Globus pallidus (tissue), 1 donor: ENCODE measurements at regions not wholly inside any gene's neighbourhood (a gene's known extent, or its start where the extent isn't known, plus 50 kb on each side); places are given as distances from the start of the nearest gene placed in this dataset.

Experiments
- DNase-seq: peaks from one replicate; pipeline ENCODE4 v3.0.0-alpha.2; 2015; ENCODE audit warnings: low spot score

- DNase-seq, result no peak
Observed at GRCh38 chr9:1201901-1202300, 151.7 kb downstream of the DMRT2 start.

- no peak for DNase-seq
Observed at GRCh38 chr9:1202512-1203280, 152.5 kb downstream of the DMRT2 start.

GRCh38 chr9:1207686-1208085 lies 157.5 kb downstream of the DMRT2 start:
- DNase-seq, result no peak

GRCh38 chr9:1208157-1208556 lies 158.0 kb downstream of the DMRT2 start:
- no peak for DNase-seq

GRCh38 chr9:1210954-1211353 lies 160.8 kb downstream of the DMRT2 start:
- DNase-seq, result no peak

- DNase-seq, result no peak
Observed at GRCh38 chr9:1216532-1216931, 166.4 kb downstream of the DMRT2 start.

- no peak for DNase-seq
Observed at GRCh38 chr9:1217076-1217475, 166.9 kb downstream of the DMRT2 start.

- DNase-seq, result no peak
Observed at GRCh38 chr9:1219284-1219683, 169.1 kb downstream of the DMRT2 start.

- DNase-seq, result no peak
Observed at GRCh38 chr9:1221298-1221697, 171.1 kb downstream of the DMRT2 start.

- DNase-seq, result no peak
Observed at GRCh38 chr9:1222511-1222910, 172.4 kb downstream of the DMRT2 start.

- DNase-seq, result no peak
Observed at GRCh38 chr9:1231998-1232919, 182.1 kb downstream of the DMRT2 start.

- no peak for DNase-seq
Observed at GRCh38 chr9:1233568-1233967, 183.4 kb downstream of the DMRT2 start.

GRCh38 chr9:1235650-1236049 lies 185.5 kb downstream of the DMRT2 start:
- DNase-seq, result no peak

- no peak for DNase-seq
Observed at GRCh38 chr9:1236061-1236460, 185.9 kb downstream of the DMRT2 start.

- DNase-seq, result no peak
Observed at GRCh38 chr9:1238407-1238806, 188.2 kb downstream of the DMRT2 start.

- no peak for DNase-seq
Observed at GRCh38 chr9:1248743-1249142, 198.6 kb downstream of the DMRT2 start.

- DNase-seq, result no peak
Observed at GRCh38 chr9:1253064-1253979, 203.2 kb downstream of the DMRT2 start.

- DNase-seq, result no peak
Observed at GRCh38 chr9:1254071-1254470, 203.9 kb downstream of the DMRT2 start.

- no peak for DNase-seq
Observed at GRCh38 chr9:1256178-1256577, 206.0 kb downstream of the DMRT2 start.

GRCh38 chr9:1261266-1261665 lies 211.1 kb downstream of the DMRT2 start:
- DNase-seq, result no peak

GRCh38 chr9:1261879-1262766 lies 212.0 kb downstream of the DMRT2 start:
- no peak for DNase-seq
